Endothelial cell of umbilical vein (primary cell): ENCODE measurements at regions not wholly inside any gene's neighbourhood (a gene's known extent, or its start where the extent isn't known, plus 50 kb on each side); places are given as distances from the start of the nearest gene placed in this dataset.

ENCODE experiments used
- BruUV-seq: library from RNA; stranded (reverse); fragments of 400-500 nt; replicated peaks from 2 replicates; lab custom pipeline; 2021; lab: Mats Ljungman, UMichigan
- CTCF ChIA-PET: fragments of 300-600, 350-600 bp; sonication (Branson Sonifier 250); formaldehyde crosslinking; loops from one replicate; lab custom pipeline; 2021; ENCODE audit warnings: antibody characterized with exemption, inconsistent platforms; lab: Charles Lee
- POLR2A ChIA-PET: fragments of 300-600, 350-600 bp; sonication (Branson Sonifier 250); formaldehyde crosslinking; loops from one replicate; lab custom pipeline; 2021; ENCODE audit warnings: antibody characterized with exemption, inconsistent platforms; lab: Charles Lee
- DNase-seq: peaks from one replicate; pipeline ENCODE4 v3.0.0-alpha.2; 2011; ENCODE audit warnings: low read depth, low spot score
- FAIRE-seq: peaks from 2 replicates; lab custom pipeline; 2011; peaks lifted over from hg19 to GRCh38; lab: Jason Lieb, UNC
- H2AFZ ChIP-seq: 2 replicates; pipeline ENCODE4 v1.6.0; 2012; ENCODE audit warnings: low read depth, low read length, control low read depth, inconsistent platforms
- H3K27ac ChIP-seq: 2 replicates; pipeline ENCODE4 v1.5.1; 2011; ENCODE audit warnings: low read depth, mild to moderate bottlenecking, control low read depth, low read length, moderate library complexity; ENCODE audit not compliant: insufficient read depth
- H3K27me3 ChIP-seq, 2 experiments: 2 replicates each; pipeline versions ENCODE4 v1.6.0 to v1.6.1; 2011; ENCODE audit warnings: low read length in 2 of 2, mixed read lengths in 1 of 2; ENCODE audit not compliant: control insufficient read depth in 2 of 2, insufficient read depth in 2 of 2
- H3K36me3 ChIP-seq, 2 experiments: 2 replicates in 1 of 2; 3 replicates in 1 of 2; pipeline ENCODE4 v1.5.1; 2011; ENCODE audit warnings: low read length in 2 of 2, mild to moderate bottlenecking in 1 of 2, moderate library complexity in 1 of 2; ENCODE audit not compliant: control insufficient read depth in 2 of 2, insufficient read depth in 2 of 2; ENCODE audit errors: extremely low read depth in 1 of 2
- H3K4me1 ChIP-seq: 3 replicates; pipeline ENCODE4 v1.5.1; 2011; ENCODE audit warnings: mild to moderate bottlenecking, low read length; ENCODE audit not compliant: control insufficient read depth, insufficient read depth; ENCODE audit errors: extremely low read depth
- H3K4me2 ChIP-seq: 2 replicates; pipeline ENCODE4 v1.6.1; 2011; ENCODE audit warnings: low read length, control low read depth, mixed read lengths; ENCODE audit not compliant: insufficient read depth
- H3K4me3 ChIP-seq, 3 experiments: fragments of 200-600 bp in 1 of 3; sonication (generic), shearing (Covaris generic) in 1 of 3; replicated peaks in 1 of 3; 2 replicates each; pipeline ENCODE4 v1.5.1; 2011 to 2016; ENCODE audit warnings: control low read depth in 3 of 3, low read length in 3 of 3, mild to moderate bottlenecking in 2 of 3, inconsistent platforms in 1 of 3, low read depth in 1 of 3, moderate library complexity in 1 of 3; ENCODE audit not compliant: insufficient read depth in 1 of 3
- H3K79me2 ChIP-seq: 2 replicates; pipeline ENCODE4 v1.6.0; 2012; ENCODE audit warnings: low read length, inconsistent platforms; ENCODE audit not compliant: control insufficient read depth, insufficient read depth
- H3K9ac ChIP-seq: replicated peaks from 2 replicates; pipeline ENCODE3; 2011; ENCODE audit warnings: low read length, control low read depth; ENCODE audit not compliant: insufficient read depth; ENCODE audit errors: extremely low read depth
- H3K9me1 ChIP-seq: replicated peaks from 3 replicates; pipeline ENCODE4 v1.6.0; 2011; ENCODE audit warnings: mild to moderate bottlenecking, low read length; ENCODE audit not compliant: control insufficient read depth, insufficient read depth; ENCODE audit errors: extremely low read depth
- H3K9me3 ChIP-seq: replicated peaks from 2 replicates; pipeline ENCODE4 v1.5.1; 2012; ENCODE audit warnings: low read length, inconsistent platforms; ENCODE audit not compliant: control insufficient read depth, insufficient read depth
- H4K20me1 ChIP-seq: replicated peaks from 2 replicates; pipeline ENCODE3; 2011; ENCODE audit warnings: mild to moderate bottlenecking, low read length; ENCODE audit not compliant: control insufficient read depth, insufficient read depth; ENCODE audit errors: extremely low read depth
- CTCF ChIP-seq, 2 donors: IDR thresholded peaks; 1 replicate in 1 of 2; 2 replicates in 1 of 2; pipeline ENCODE4 v1.5.1; 2011; ENCODE audit warnings: low read length in 2 of 2, mild to moderate bottlenecking in 2 of 2, moderate library complexity in 2 of 2, control low read depth in 1 of 2, inconsistent platforms in 1 of 2, low read depth in 1 of 2; ENCODE audit not compliant: insufficient read depth in 1 of 2; ENCODE audit errors: extremely low read depth in 1 of 2
- GATA2 ChIP-seq: IDR thresholded peaks from 2 replicates; pipeline ENCODE4 v1.7.0; 2011; ENCODE audit warnings: low read depth, mild to moderate bottlenecking, moderate library complexity, mixed read lengths, low read length; ENCODE audit not compliant: insufficient read length, insufficient read depth
- JUN ChIP-seq: IDR thresholded peaks from 2 replicates; pipeline ENCODE4 v1.6.1; 2011; ENCODE audit warnings: borderline replicate concordance, low read depth; ENCODE audit not compliant: insufficient read length, insufficient read depth
- MAX ChIP-seq: IDR thresholded peaks from 2 replicates; pipeline ENCODE4 v1.6.1; 2011; ENCODE audit not compliant: insufficient read depth, insufficient read length
- MYC ChIP-seq: IDR thresholded peaks from one replicate; pipeline ENCODE4 v1.6.1; 2011; ENCODE audit warnings: mild to moderate bottlenecking, low read depth, low read length
- POLR2AphosphoS5 ChIP-seq: IDR thresholded peaks from 2 replicates; pipeline ENCODE4 v1.6.1; 2012; ENCODE audit warnings: low read depth, mild to moderate bottlenecking, control low read depth, low read length, moderate library complexity; ENCODE audit not compliant: insufficient read depth
- dilution Hi-C: fragments of 300-500 bp; cut with MboI; formaldehyde crosslinking; loops from one replicate; pipeline ENCODE4 v1.15.0; 2019; ENCODE audit warnings: low sequenced_read_pairs; ENCODE audit not compliant: extremely low pct_ligation_motif_present
- intact Hi-C: fragments of 100-400 bp; cut with micrococcal nuclease; formaldehyde crosslinking; loops from one replicate; pipeline ENCODE4 v1.10.0; 2022

- intact Hi-C loops, result no loop called here
- POLR2A ChIA-PET, result no interaction called here
- FAIRE-seq, result no peak
- Histone ChIP-seq H3K27ac (no peak overlapping the region), H2AFZ (no peak overlapping the region), H3K9me1 (no peaks in the 10 kb centered on the region), H3K9me3 (no peaks in the 10 kb centered on the region), H3K9ac (no peak overlapping the region), H3K4me1 (no peaks in the 10 kb centered on the region), H3K27me3 (no peaks in the 10 kb centered on the region), H3K4me2 (no peak overlapping the region), H3K79me2 (no peaks in the 10 kb centered on the region), H3K4me3 (no peak overlapping the region), H3K36me3 (no peaks in the 10 kb centered on the region), H4K20me1 (no peaks in the 10 kb centered on the region)
- BruUV-seq, result no TSS peak
- no peak for TF ChIP-seq MYC
- TF ChIP-seq GATA2, result peak; percentile 48
- DNase-seq, result no peak
- CTCF ChIA-PET, result no interaction called here
- dilution Hi-C loops, result no loop called here
Observed at GRCh38 chr11:44505581-44506054, 59.8 kb upstream of the CD82 start.

GRCh38 chr11:44506375-44507016, 59.0 kb upstream of the CD82 start:
- no peak overlapping the region for H2AFZ ChIP-seq
- CTCF ChIA-PET, result no interaction called here
- FAIRE-seq (no peak), DNase-seq (no peak)
- TF ChIP-seq MAX, result no peak
- TF ChIP-seq CTCF (IDR thresholded peaks at IDR 0.05; ENCODE audit: extremely low read depth in 1 of 2, insufficient read depth in 1 of 2, low read depth in 1 of 2, low read length in 2 of 2), result no peak
- no peak for TF ChIP-seq GATA2
- TF ChIP-seq JUN, result no peak
- TF ChIP-seq POLR2AphosphoS5, result no peak
- intact Hi-C loops (no loop called here), dilution Hi-C loops (no loop called here)
- H3K4me1 ChIP-seq, result no peaks in the 10 kb centered on the region
- no peak overlapping the region for H3K27ac ChIP-seq
- no peak overlapping the region for H3K4me2 ChIP-seq
- POLR2A ChIA-PET, result no interaction called here
- no peak overlapping the region for H3K4me3 ChIP-seq
- H3K79me2 ChIP-seq, result no peaks in the 10 kb centered on the region
- H3K36me3 ChIP-seq, result no peaks in the 10 kb centered on the region
- no peaks in the 10 kb centered on the region for H3K9me1 ChIP-seq
- no TSS peak for BruUV-seq
- H3K9ac ChIP-seq, result no peak overlapping the region
- H3K27me3 ChIP-seq, result no peaks in the 10 kb centered on the region
- H4K20me1 ChIP-seq, result no peaks in the 10 kb centered on the region
- no peaks in the 10 kb centered on the region for H3K9me3 ChIP-seq
